Panc1 (cell line): ENCODE measurements at regions not wholly inside any gene's neighbourhood (a gene's known extent, or its start where the extent isn't known, plus 50 kb on each side); places are given as distances from the start of the nearest gene placed in this dataset.

Experiments
- ATAC-seq: fragments of 200-7000 bp; cut with Tn5 transposase; 2 replicates; pipeline ENCODE4 v1.9.1; 2020; ENCODE audit warnings: mild to moderate bottlenecking, moderate library complexity
- BruUV-seq: library from RNA; stranded (reverse); fragments of 400-500 nt; replicated peaks from 2 replicates; lab custom pipeline; 2021; lab: Mats Ljungman, UMichigan
- CTCF ChIA-PET: fragments of 300-600 bp; sonication (Branson Sonifier 250); formaldehyde crosslinking; loops from one replicate; lab custom pipeline; 2022; ENCODE audit warnings: antibody characterized with exemption; lab: Charles Lee
- POLR2A ChIA-PET: fragments of 300-600 bp; sonication (Branson Sonifier 250); formaldehyde crosslinking; loops from one replicate; lab custom pipeline; 2022; ENCODE audit warnings: antibody characterized with exemption; lab: Charles Lee
- DNase-seq: peaks from one replicate; pipeline ENCODE4 v3.0.0-alpha.2; 2010; ENCODE audit warnings: low read depth, low spot score
- H3K27ac ChIP-seq: 2 replicates; pipeline ENCODE4 v1.5.1; 2011; ENCODE audit warnings: mild to moderate bottlenecking, low read length, inconsistent platforms
- H3K27me3 ChIP-seq: fragments of 200-500 bp; sonication (Bioruptor generic); 2 replicates; pipeline ENCODE4 v1.6.0; 2014; ENCODE audit warnings: low read length, inconsistent platforms; ENCODE audit not compliant: control insufficient read depth, insufficient read depth
- H3K36me3 ChIP-seq: fragments of 200-500 bp; sonication (Bioruptor generic); 2 replicates; pipeline ENCODE4 v1.5.1; 2014; ENCODE audit warnings: inconsistent platforms, mild to moderate bottlenecking, low read length, moderate library complexity; ENCODE audit not compliant: control insufficient read depth, insufficient read depth
- H3K4me1 ChIP-seq: 2 replicates; pipeline ENCODE4 v1.5.1; 2011; ENCODE audit warnings: inconsistent platforms, mild to moderate bottlenecking, low read length, moderate library complexity; ENCODE audit not compliant: control insufficient read depth, insufficient read depth
- H3K4me3 ChIP-seq, 2 experiments: 2 replicates each; pipeline ENCODE4 v1.5.1; 2011 to 2012; ENCODE audit warnings: low read depth in 2 of 2, low read length in 2 of 2, mild to moderate bottlenecking in 2 of 2, inconsistent platforms in 1 of 2, moderate library complexity in 1 of 2
- H3K9me3 ChIP-seq: fragments of 200-500 bp; sonication (Bioruptor generic); 2 replicates; pipeline ENCODE4 v1.5.1; 2014; ENCODE audit warnings: low read depth, mild to moderate bottlenecking, inconsistent platforms, low read length, moderate library complexity; ENCODE audit not compliant: control insufficient read depth, insufficient read depth
- POLR2AphosphoS5 ChIP-seq: IDR thresholded peaks from 2 replicates; pipeline ENCODE4 v1.6.1; 2012; ENCODE audit warnings: mild to moderate bottlenecking, low read depth, low read length, moderate library complexity
- REST ChIP-seq, 2 experiments: IDR thresholded peaks; 2 replicates each; pipeline ENCODE4 v1.6.1; 2011 to 2012; ENCODE audit warnings: low read depth in 2 of 2, control low read depth in 1 of 2, low read length in 1 of 2, mild to moderate bottlenecking in 1 of 2, moderate library complexity in 1 of 2; ENCODE audit not compliant: insufficient read depth in 1 of 2
- SIN3A ChIP-seq: IDR thresholded peaks from 2 replicates; pipeline ENCODE4 v1.6.1; 2012; ENCODE audit warnings: low read depth, mild to moderate bottlenecking, low read length, moderate library complexity, borderline replicate concordance; ENCODE audit not compliant: insufficient read depth
- TCF7L2 ChIP-seq: IDR thresholded peaks from 2 replicates; pipeline ENCODE4 v1.6.1; 2011; ENCODE audit warnings: mild to moderate bottlenecking, low read depth, low read length, inconsistent platforms
- in situ Hi-C: cut with HindIII; loops from 2 replicates; pipeline ENCODE4 v1.10.0; 2016; ENCODE audit warnings: low sequenced_read_pairs, low pct_unique_long_range_greater_than_20kb
- intact Hi-C: fragments of 100-400 bp; cut with micrococcal nuclease; formaldehyde crosslinking; loops from one replicate; pipeline ENCODE4 v1.10.0; 2022; ENCODE audit not compliant: unreplicated experiment
- TF ChIP-seq, protein P1 (sequence below): fragments of 450-650 bp; IDR thresholded peaks from 2 replicates; pipeline ENCODE4 v1.5.1; 2017; ENCODE audit warnings: mild to moderate bottlenecking

- TF ChIP-seq, protein P1, sequence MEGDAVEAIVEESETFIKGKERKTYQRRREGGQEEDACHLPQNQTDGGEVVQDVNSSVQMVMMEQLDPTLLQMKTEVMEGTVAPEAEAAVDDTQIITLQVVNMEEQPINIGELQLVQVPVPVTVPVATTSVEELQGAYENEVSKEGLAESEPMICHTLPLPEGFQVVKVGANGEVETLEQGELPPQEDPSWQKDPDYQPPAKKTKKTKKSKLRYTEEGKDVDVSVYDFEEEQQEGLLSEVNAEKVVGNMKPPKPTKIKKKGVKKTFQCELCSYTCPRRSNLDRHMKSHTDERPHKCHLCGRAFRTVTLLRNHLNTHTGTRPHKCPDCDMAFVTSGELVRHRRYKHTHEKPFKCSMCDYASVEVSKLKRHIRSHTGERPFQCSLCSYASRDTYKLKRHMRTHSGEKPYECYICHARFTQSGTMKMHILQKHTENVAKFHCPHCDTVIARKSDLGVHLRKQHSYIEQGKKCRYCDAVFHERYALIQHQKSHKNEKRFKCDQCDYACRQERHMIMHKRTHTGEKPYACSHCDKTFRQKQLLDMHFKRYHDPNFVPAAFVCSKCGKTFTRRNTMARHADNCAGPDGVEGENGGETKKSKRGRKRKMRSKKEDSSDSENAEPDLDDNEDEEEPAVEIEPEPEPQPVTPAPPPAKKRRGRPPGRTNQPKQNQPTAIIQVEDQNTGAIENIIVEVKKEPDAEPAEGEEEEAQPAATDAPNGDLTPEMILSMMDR, result peak; percentile 18; the same call in 1 of the 2 replicates
- no peak for TF ChIP-seq POLR2AphosphoS5
- no peaks in the 10 kb centered on the region for H3K36me3 ChIP-seq
- no peaks in the 10 kb centered on the region for H3K9me3 ChIP-seq
- H3K27me3 ChIP-seq, result peaks cover 4% of the 10 kb centered on the region
- ATAC-seq, result peak; percentile 83
- in situ Hi-C loops (no loop called here), intact Hi-C loops (no loop called here)
- BruUV-seq, result no TSS peak
- ChIA-PET POLR2A (no interaction called here), CTCF (interaction anchor here (0.5 to 0.6 kb wide), 2 partner anchors 20 to 891 kb away, joined by 3 read pairs; no protein-coding TSS in a partner anchor)
- no peak overlapping the region for H3K27ac ChIP-seq
- no peaks in the 10 kb centered on the region for H3K4me1 ChIP-seq
- H3K4me3 ChIP-seq, result no peak overlapping the region
- DNase-seq, result no peak
Measured at GRCh38 chr1:36542962-36543515, 60.3 kb upstream of the CSF3R start.

GRCh38 chr1:36542024-36542961 is 59.6 kb upstream of the CSF3R start:
- no peaks in the 10 kb centered on the region for H3K4me1 ChIP-seq
- ChIA-PET POLR2A (no interaction called here), CTCF (interaction anchor here (0.5 to 0.8 kb wide), 4 partner anchors 19 to 892 kb away, joined by 3 read pairs; no protein-coding TSS in a partner anchor)
- BruUV-seq, result no TSS peak
- peaks cover 2% of the 10 kb centered on the region for H3K27me3 ChIP-seq
- H3K9me3 ChIP-seq, result no peaks in the 10 kb centered on the region
- H3K4me3 ChIP-seq, result no peak overlapping the region
- intact Hi-C loops (no loop called here), in situ Hi-C loops (no loop called here)
- peak; percentile 59 for ATAC-seq
- H3K27ac ChIP-seq, result no peak overlapping the region
- TF ChIP-seq POLR2AphosphoS5, result no peak
- TF ChIP-seq, protein P1, result no peak
- TF ChIP-seq TCF7L2, result no peak
- H3K36me3 ChIP-seq, result no peaks in the 10 kb centered on the region
- no peak for DNase-seq

GRCh38 chr1:36540056-36540455 is 57.3 kb upstream of the CSF3R start:
- intact Hi-C loops (no loop called here), in situ Hi-C loops (no loop called here)
- Histone ChIP-seq H3K9me3 (no peaks in the 10 kb centered on the region), H3K4me1 (no peaks in the 10 kb centered on the region), H3K36me3 (no peaks in the 10 kb centered on the region), H3K4me3 (no peak overlapping the region), H3K27me3 (peaks cover 2% of the 10 kb centered on the region; the same call in 1 of the 2 replicates), H3K27ac (no peak overlapping the region)
- DNase-seq (no peak), ATAC-seq (no peak)
- POLR2A ChIA-PET, result no interaction called here
- BruUV-seq, result no TSS peak
- TF ChIP-seq REST (IDR thresholded peaks at IDR 0.05; ENCODE audit: insufficient read depth in 1 of 2, low read depth in 2 of 2, low read length in 1 of 2) (no peak), POLR2AphosphoS5 (no peak), SIN3A (no peak), TCF7L2 (no peak)
- TF ChIP-seq, protein P1, result no peak
- CTCF ChIA-PET, result no interaction called here
